ENCODE measurements at regions not wholly inside any gene's neighbourhood (a gene's known extent, or its start where the extent isn't known, plus 50 kb on each side); places are given as distances from the start of the nearest gene placed in this dataset.

GRCh38 chr3:30945291-30945690 lies 50.8 kb upstream of the GADL1 start:
- intact Hi-C loops (cut with DNase I): loop anchor here (5.0 kb wide), 1 partner anchor 753 kb away; no protein-coding TSS in a partner anchor
- no peak for ATAC-seq
- no peak for DNase-seq (ENCODE audit: low spot score)

GRCh38 chr3:30948426-30948825 lies 54.0 kb upstream of the GADL1 start:
- no peak for ATAC-seq

GRCh38 chr3:30951826-30952225 lies 57.4 kb upstream of the GADL1 start:
- intact Hi-C loops (cut with DNase I): no loop called here
- DNase-seq (ENCODE audit: low spot score): no peak
- no peak for ATAC-seq

More at GRCh38 chr3:30948426-30948825, 54.0 kb upstream of the GADL1 start:
- intact Hi-C loops (cut with DNase I): loop anchor here (5.0 kb wide), 1 partner anchor 756 kb away; no protein-coding TSS in a partner anchor
- no peak for DNase-seq (ENCODE audit: low spot score)

GRCh38 chr3:30952786-30953185 lies 58.3 kb upstream of the GADL1 start:
- DNase-seq (ENCODE audit: low spot score) (no peak), ATAC-seq (no peak)
- intact Hi-C loops (cut with DNase I): no loop called here

- DNase-seq (ENCODE audit: low spot score): no peak
- ATAC-seq: no peak
- intact Hi-C loops (cut with DNase I): no loop called here
These were observed 60.0 kb upstream of the GADL1 start for GRCh38 chr3:30954426-30954825.

- ATAC-seq (no peak), DNase-seq (ENCODE audit: low spot score) (no peak)
- intact Hi-C loops (cut with DNase I): loop anchor here (2.0 kb wide), 1 partner anchor 71 kb away; no protein-coding TSS in a partner anchor
These were observed 67.6 kb upstream of the GADL1 start for GRCh38 chr3:30962084-30962483.

- ATAC-seq: no peak
- intact Hi-C loops (cut with DNase I): loop anchor here (2.0 kb wide), 1 partner anchor 72 kb away; no protein-coding TSS in a partner anchor
- no peak for DNase-seq (ENCODE audit: low spot score)
These were observed 68.0 kb upstream of the GADL1 start for GRCh38 chr3:30962493-30962892.

- ATAC-seq: no peak
- intact Hi-C loops (cut with DNase I): loop anchor here (2.0 kb wide), 1 partner anchor 72 kb away; no protein-coding TSS in a partner anchor
These were observed 68.8 kb upstream of the GADL1 start for GRCh38 chr3:30963223-30963722.

GRCh38 chr3:30964612-30965011 lies 70.2 kb upstream of the GADL1 start:
- DNase-seq (ENCODE audit: low spot score) (no peak), ATAC-seq (no peak)
- intact Hi-C loops (cut with DNase I): no loop called here

More at GRCh38 chr3:30963223-30963722, 68.8 kb upstream of the GADL1 start:
- DNase-seq (ENCODE audit: low spot score): no peak

- ATAC-seq (no peak), DNase-seq (ENCODE audit: low spot score) (no peak)
- intact Hi-C loops (cut with DNase I): no loop called here
These were observed 72.4 kb upstream of the GADL1 start for GRCh38 chr3:30966896-30967295.

- intact Hi-C loops (cut with DNase I): no loop called here
- ATAC-seq (no peak), DNase-seq (ENCODE audit: low spot score) (no peak)
These were observed 75.7 kb upstream of the GADL1 start for GRCh38 chr3:30970183-30970582.

- DNase-seq (ENCODE audit: low spot score) (no peak), ATAC-seq (no peak)
- intact Hi-C loops (cut with DNase I): no loop called here
These were observed 78.0 kb upstream of the GADL1 start for GRCh38 chr3:30972449-30972848.

GRCh38 chr3:30974071-30974470 lies 79.6 kb upstream of the GADL1 start:
- DNase-seq (ENCODE audit: low spot score): no peak
- no peak for ATAC-seq
- intact Hi-C loops (cut with DNase I): no loop called here

GRCh38 chr3:30977592-30977991 lies 83.1 kb upstream of the GADL1 start:
- intact Hi-C loops (cut with DNase I): no loop called here
- ATAC-seq (no peak), DNase-seq (ENCODE audit: low spot score) (no peak)

GRCh38 chr3:30980993-30981392 lies 86.5 kb upstream of the GADL1 start:
- DNase-seq (ENCODE audit: low spot score): no peak
- ATAC-seq: no peak
- intact Hi-C loops (cut with DNase I): no loop called here

- DNase-seq (ENCODE audit: low spot score): no peak
- ATAC-seq: no peak
- intact Hi-C loops (cut with DNase I): no loop called here
These were observed 88.1 kb upstream of the GADL1 start for GRCh38 chr3:30982416-30983075.

GRCh38 chr3:30984855-30985749 lies 90.6 kb upstream of the GADL1 start:
- ATAC-seq (no peak), DNase-seq (ENCODE audit: low spot score) (no peak)
- intact Hi-C loops (cut with DNase I): no loop called here

- intact Hi-C loops (cut with DNase I): no loop called here
- no peak for ATAC-seq
- DNase-seq (ENCODE audit: low spot score): no peak
These were observed 92.1 kb upstream of the GADL1 start for GRCh38 chr3:30986551-30986950.

- intact Hi-C loops (cut with DNase I): no loop called here
- no peak for DNase-seq (ENCODE audit: low spot score)
- ATAC-seq: no peak
These were observed 94.3 kb upstream of the GADL1 start for GRCh38 chr3:30988769-30989168.
